HG03460 (cell line): ENCODE measurements at regions not wholly inside any gene's neighbourhood (a gene's known extent, or its start where the extent isn't known, plus 50 kb on each side); places are given as distances from the start of the nearest gene placed in this dataset.
"Not testable (repeated sequence)": the region's sequence is repeated elsewhere in the genome, so short reads cannot be mapped to it uniquely, and the experiment has no call there.

Source experiments
- ATAC-seq: cut with Tn5 transposase; IDR thresholded peaks from one replicate; pipeline ENCODE4 v1.9.1; 2021; ENCODE audit not compliant: unreplicated experiment

DNA sequence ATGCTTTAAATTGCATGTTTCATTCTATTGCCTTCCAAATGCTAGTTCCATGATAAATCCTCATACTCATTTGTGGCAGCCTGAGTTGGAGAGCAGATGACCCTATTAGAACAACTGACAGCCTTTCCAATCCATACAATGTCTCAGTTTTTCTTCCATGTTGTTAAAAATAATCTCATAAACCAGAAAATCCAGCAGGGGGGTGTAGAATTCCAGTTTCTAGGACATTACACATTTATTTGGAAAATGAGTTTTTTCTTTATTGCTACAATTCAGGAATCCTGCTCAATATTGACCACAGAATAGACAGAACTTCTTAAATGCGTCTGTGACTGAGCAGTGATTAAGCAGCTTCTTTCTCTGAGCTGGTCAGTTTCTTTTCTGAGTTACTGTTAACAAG lies 174.2 kb upstream of the ATP10A start:
- no peak for ATAC-seq

DNA sequence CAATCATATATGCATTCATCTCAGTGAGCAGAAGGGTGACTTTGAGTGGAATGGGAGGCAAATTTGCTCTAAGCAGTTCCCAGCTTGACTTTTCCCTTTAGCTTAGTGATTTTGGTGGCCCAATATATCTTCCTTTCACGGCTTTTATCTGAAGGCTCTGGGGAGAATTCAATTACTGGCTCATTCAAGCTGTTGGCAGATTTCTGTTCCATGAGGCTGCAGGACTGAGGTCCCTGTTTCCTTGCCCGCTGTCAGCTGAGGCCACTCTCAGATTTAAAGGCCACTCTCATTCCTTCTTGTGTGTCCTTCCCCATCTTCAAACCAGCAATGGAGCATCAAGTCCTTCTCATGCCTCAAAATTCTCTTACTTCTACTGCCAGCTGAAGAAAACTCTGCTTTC lies 170.4 kb upstream of the ATP10A start:
- ATAC-seq: no peak

DNA sequence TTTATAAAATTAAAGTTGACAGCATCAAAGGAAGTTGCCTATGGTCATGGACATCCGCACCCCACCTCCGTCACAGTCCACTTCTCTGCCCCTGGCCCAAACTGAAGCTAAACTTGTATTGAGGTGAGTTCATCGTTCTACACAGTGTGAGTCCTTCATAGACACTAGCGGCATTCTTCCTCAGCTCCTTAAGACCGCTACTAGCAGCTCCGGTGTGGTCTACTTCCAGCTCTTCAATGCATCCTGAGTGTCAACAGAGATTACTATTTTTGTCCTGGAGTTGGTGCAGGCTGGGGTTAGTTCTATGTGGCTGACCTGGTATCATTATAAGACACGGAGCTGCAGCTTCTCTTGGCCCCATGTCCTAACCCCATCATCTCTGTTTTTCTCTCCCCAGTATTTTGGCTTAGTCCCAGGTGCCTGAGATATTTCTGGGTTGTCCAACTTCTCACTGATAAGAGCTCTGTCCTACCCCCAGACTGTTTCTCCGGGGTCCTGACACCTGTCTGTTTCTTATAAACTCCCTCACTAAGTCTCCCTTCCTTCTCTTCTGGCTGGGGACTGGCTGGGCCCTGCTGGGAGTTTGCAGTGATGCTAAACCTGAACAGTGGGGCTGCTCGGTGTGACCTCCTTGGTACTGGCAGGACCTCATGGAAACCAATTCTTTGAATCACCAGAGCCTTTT lies 169.2 kb upstream of the ATP10A start:
- no peak for ATAC-seq

DNA sequence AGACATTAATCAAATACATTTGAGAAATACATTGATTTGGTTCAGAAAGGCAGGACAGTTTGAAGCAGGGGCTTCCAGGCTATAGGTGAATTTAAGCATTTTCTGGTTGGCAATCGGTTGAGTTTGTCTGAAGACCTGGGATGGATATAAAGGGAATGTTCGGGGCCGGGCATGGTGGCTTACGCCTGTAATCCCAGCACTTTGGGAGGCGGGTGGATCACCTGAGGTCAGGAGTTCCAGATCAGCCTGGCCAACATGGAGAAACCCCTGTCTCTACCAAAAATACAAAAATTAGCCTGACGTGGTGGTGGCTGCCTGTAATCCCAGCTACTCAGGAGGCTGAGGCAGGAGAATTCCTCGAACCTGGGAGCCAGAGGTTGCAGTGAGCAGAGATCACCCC lies 166.5 kb upstream of the ATP10A start:
- not testable (repeated sequence) for ATAC-seq

DNA sequence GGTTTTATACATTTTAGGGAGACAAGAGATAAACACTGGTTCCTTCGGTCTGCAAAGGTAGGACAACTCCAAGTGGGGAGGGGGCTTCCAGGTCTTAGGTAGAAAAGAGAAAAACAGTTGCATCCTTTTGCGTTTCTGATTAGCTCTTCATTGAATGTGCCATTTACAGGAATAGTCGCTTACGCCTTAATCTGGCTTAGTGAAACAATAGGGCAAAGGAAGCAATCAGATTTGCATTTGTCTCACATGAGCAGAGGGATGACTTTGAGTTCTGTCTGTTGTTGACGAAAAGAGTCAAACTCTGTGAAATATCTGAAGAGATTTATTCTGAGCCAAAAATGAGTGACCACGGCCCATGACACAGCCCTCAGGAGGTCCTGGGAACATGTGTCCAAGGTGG lies 166.0 kb upstream of the ATP10A start:
- ATAC-seq: no peak

DNA sequence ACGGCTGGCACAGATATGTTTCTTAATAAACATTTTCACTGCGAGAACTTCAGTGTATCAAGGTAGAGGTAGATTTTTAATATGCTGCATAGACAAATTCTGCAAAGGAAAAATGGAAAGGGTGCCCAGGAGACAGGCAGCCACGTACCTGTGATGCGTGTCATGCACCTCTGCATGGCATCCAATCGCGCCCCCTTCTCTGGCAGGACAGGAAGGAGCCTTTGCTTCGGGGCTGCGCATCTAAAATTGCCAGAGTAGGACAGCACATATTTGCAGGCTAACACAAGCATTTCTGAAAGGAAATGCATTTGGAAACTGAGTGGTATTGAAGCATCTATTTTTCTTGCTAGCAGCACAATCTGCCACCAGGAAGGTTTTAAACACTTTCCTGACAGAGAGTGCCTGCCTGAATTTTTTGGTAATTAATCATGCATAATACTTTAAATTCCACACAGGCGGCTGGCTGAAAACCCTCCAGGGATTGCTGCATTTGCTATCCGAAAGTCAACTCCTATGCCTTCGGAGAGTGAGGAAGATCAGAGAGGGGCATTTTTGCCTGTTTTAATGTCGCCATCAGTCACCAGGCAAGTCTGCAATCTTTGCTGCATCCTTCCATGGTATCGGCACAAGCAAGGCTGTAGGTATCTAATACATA lies 165.1 kb upstream of the ATP10A start:
- ATAC-seq: no peak

DNA sequence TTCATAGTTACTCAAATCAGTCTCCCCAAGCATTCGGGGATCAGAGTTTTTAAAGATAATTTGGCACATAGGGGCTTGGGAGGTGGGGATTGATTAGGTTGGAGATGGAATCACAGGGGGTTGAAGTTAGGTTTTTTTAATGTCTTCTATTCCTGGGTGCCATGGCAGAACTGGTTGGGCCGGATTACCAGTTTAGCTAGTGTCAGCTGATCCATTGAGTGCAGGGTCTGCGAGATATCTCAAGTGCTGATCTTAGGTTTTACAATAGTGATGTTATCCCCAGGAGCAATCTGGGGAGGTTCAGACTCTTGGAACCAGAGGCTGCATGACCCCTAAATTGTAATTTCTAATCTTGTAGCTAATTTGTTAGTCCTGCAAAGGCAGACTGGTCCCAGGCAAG lies 163.5 kb upstream of the ATP10A start:
- ATAC-seq: not testable (repeated sequence)

DNA sequence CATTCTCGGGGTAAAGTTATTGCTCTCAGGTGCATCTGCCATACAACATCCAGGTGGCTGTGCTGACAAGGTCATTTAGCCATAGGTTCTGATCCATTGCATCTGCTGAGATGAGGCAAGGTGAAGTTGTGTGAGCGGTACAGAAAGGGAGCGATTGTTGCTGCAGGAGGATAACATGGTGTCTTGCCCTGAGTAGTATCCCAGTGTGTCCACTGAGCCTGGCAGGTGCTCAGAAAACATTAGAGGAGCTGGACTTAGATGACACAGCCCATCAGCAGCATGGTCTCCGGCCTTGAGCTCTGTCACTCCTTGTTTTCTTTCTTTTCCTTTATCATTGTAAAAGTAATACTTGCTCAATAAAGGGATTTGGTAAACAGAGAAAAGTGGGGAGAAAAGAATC lies 161.1 kb upstream of the ATP10A start:
- no peak for ATAC-seq

DNA sequence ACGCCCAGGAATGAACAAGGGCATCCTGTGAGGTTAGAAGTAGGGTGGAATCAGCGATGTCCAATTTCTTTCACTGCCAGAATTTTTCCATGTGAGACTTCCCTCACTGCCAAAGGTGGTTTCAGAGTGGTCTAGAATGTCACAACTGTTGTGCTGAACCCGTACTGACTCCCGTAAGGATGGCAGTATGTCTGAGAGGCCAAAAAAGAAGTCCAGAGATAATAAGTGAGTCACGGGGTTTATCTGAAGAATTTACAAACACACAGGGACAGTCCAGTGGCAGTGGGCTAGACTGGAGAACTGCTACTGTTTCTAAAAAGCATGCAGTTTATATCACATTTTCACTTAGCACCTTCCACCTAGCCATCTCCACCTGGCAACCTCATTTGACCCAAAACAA lies 160.6 kb upstream of the ATP10A start:
- no peak for ATAC-seq

DNA sequence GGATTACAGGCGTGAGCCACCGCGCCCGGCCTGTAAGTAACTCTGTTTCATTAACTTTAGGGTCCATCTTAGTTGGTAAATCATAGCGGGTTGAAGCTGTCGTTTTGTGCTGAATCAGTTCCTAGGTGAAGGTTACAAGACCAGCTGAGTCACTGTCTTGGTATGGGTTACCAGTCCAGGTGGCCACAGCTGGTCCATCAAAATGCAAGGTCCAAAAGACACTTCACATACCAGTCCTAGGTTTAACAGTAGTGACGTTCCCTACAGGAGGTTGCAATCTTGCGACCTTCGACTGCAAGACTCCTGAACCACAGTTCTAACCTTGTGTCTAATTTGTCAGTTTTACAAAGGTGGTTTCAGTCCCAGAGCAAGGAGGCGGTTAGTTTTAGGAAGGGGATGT lies 160.1 kb upstream of the ATP10A start:
- no peak for ATAC-seq

DNA sequence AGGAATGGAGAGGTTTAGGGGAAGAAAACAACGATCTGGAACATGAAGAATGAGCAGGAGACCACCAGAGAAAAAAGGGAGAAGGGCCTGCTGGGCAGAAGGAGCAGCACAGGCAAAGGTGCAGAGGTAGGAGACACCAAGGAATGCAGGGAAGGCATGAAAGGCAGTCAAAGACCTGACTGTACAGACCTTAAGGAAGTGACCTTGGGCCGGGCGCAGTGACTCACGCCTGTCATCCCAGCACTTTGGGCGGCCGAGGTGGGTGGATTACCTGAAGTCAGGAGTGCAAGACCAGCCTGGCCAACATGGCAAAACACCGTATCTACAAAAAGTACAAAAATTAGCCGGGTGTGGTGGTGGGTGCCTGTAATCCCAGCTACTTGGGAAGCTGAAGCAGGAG lies 157.7 kb upstream of the ATP10A start:
- ATAC-seq: no peak

DNA sequence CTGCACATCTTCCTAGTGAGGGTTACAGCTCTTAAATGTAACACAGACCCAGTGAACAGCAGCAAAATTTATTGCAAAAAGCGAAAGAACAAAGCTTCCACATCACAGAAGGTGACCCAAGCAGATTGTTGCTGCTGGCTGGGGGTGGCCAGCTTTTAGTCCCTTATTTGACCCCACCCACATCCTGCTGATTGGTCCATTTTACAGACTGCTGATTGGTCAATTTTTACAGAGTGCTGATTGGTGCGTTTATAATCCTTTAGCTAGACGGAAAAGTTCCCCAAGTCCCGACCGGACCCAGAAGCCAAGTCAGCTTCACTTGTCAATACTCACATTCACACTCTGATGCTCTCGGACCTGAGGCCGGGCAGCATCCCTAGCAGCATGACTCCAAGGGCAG lies 154.5 kb upstream of the ATP10A start:
- ATAC-seq: no peak

DNA sequence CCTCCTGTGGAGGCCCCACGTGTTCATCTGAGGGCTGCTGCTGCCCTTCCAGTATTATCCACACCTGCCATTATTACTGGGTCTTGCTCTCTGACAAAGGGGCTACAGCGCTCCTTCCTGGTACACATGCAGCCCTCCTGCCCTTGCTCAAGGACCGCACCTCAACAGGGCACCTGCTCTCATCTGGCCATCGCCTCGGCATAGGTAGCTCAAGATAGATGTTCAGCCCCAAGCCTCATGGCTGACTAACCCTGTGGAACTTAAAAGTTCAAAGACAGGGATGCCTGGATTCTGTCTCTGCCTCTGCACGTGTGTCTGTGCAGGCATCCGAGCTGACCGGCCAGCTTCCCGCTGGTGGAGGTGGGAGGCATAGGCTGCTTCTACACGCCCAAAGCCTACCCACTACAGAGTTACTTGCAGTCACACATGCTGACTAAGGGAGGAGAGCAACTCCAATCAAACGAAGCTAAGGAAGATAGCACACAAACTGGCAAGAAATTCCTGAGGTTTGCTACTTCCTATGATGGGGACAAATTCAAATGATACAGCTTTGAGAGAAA lies 152.5 kb upstream of the ATP10A start:
- ATAC-seq: no peak

DNA sequence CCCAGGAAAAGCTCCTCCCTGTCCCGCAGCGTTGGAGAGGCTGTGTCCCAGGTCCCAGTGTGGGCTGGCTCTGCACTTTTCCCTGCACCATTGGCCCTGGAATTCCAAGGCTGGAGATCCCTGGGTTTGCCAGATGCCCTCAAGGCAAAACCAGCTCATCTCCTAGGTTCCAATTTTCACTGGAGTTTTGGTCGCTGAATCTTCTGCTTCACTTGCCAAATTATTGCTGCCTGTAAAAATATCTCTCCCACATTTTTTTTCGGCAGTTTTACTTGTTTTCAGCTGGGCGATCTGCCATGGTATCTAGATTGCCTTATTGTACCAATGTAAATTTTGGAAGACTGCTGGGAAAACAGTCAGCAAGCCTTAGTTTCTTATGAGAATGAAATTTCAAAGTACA lies 150.9 kb upstream of the ATP10A start:
- no peak for ATAC-seq

DNA sequence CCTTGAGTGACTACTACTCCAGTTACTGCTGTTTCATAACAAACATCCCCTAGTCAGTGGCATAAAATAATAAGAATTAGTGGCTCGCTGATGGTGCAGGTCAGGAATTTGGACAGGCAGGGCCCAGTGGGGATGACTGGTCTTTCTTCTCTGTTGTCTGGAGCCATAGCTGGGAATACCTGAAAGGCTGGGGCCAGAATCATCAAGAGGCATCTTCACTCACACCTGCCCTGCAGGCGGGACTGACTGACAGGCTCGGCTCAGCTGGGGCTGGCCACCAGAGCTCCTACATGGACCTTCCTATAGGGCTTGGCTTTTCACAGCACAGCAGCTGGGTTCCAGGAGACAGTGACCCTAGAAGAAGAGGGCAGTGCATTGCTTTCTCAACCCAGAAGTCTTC lies 148.8 kb upstream of the ATP10A start:
- ATAC-seq: no peak

DNA sequence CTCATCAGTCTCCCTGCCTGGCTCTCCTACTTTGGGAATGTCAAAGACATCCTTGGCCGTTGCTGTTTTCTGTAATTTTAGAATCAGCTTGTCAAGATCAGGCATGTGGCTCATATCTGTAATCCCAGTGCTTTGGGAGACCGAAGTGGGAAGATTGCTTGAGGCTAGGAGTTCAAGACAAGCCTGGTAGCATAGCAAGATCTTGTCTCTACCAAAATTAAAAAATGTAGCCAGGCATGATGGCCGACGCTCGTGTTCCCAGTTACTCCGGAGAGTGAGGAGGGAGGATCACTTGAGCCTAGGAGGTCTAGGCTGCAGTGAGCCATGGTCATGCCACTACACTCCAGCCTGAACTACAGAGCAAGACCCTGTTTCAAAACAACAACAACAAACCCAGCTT lies 144.0 kb upstream of the ATP10A start:
- ATAC-seq: no peak

DNA sequence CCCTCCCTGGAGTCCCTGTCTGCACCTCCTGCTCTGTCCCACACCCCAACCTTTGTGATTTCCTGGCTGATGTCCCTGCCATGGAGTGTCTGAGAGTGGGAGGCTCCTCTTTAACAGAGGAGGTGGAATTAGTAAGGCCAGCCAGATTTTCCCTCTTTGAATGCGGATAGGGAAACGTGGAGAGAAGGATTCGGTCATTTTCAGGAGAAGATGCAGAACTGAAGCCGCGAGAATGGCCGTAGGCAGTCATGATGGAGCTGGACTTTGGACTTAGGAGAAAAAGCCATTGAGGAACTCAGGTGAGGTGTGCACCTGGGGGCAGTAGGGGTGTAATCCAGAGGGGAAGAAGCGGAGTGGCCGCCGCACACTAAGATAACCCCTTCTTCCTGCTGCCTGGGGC lies 138.1 kb upstream of the ATP10A start:
- no peak for ATAC-seq

DNA sequence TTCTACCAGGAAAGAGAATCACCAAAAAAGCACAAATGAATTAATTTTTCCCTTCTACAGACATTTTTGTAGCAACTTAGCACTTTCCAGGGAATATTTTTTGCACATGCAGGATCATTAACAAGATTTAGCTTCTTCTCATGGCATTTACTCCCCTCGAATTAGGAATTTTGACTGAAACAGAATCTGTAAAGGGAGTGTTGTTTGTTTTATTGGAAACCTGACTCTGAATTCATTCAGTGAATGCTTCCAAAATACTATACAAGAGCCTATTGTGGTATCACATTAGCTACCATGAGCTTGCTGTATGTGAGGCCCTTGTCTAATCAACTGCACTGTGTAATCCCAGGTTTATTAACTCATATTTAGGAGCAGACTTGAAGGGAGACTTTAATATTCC lies 130.4 kb upstream of the ATP10A start:
- no peak for ATAC-seq

DNA sequence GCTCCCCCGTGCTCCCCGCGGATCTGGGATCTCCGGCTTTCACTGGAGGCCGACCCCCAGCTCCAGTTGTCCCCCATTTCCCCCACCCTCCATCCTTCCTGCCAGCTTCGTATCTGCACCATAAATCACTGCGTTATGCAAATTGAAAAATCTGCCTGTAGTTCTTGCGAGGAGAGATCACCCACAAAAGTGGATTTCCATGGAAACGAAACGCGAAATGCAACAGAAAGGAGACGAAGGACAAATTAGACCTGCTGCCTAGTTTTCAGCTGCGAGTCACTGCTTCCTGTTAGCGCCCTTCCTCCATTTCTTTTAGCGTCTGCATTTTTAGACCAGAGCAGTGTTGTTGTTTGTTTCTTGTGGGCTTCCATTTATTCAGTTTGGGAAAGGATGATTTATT lies 127.1 kb upstream of the ATP10A start:
- no peak for ATAC-seq

DNA sequence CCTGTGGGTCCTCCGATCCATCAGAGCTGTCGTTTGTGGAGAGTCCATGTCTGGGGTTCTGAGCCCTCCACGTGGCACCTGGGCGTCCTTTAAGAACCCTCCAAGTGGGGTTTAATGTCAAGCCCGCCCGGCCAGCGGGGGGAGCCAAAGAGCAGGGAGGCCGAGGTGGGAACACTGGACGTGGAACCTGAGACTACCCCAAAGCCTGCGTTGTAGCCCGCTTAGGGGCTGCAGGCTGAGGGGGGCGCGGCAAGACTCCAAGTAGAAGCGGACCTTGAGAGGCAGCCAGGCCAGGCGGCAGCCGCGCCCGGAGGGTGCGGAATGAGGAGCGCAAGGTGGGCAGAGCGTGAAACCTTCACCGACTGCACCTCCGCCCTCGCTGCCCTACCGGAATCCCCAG lies 126.2 kb upstream of the ATP10A start:
- no peak for ATAC-seq

DNA sequence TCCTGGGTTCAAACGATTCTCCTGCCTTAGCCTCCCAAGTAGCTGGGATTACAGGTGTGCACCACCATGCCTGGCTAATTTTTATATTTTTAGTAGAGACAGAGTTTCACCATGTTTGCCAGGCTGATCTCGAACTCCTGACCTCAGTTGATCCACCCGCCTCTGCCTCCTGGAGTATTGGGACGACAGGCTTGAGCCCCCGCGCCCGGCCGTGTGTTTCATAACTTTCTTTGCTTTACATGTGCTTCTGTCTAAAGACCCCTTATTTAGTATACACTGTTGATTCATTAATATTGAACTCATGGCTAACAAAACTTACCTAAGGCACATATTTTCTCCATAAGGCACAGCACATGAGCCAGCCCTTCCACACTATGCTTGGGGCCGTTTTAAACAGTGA lies 125.6 kb upstream of the ATP10A start:
- ATAC-seq: not testable (repeated sequence)

DNA sequence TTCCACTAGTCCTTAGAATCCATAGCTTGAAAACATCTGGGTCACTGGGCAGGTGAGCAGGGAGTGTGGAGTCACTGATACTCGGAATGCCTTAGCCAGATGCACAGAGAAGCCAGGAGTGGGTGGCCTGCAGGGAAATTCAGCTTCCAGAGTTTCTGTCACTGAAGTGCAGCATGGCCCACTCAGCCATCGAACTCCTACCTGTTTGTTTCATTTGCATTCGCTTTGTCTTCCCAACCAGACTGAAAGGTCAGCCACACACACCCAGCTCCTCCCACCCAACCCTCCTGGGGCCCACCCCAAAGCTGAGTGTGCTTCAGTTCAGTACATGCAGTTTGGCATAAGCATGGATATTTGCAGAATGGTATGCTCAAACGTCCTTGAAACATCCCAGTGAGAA lies 124.5 kb upstream of the ATP10A start:
- ATAC-seq: no peak

DNA sequence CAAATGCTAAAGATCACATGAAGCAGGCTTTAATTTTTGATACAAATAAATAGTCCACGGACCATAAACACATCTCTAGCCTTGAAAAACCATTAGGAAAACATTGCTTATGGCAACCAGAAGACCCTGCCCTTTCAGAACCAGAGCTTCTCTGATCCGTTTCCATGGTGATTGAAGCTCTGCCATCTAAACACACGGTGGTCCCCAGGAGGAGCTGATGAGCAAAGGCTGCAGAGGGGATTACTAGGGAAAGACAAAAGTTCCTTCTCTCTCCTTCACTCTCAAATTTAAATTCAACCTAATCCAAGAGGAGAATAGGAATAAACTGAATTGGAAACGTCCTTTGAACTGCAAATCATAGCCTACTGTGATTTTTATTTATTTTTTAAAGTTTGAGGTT lies 122.0 kb upstream of the ATP10A start:
- ATAC-seq: no peak
